IMR-90 (cell line): ENCODE measurements at regions not wholly inside any gene's neighbourhood (a gene's known extent, or its start where the extent isn't known, plus 50 kb on each side); places are given as distances from the start of the nearest gene placed in this dataset.

ENCODE experiments used
- ATAC-seq: fragments of 200-7000 bp; cut with Tn5 transposase; 2 replicates; pipeline ENCODE4 v1.9.1; 2020; ENCODE audit warnings: low read depth, mild to moderate bottlenecking, moderate library complexity
- BruUV-seq: library from RNA; stranded (reverse); fragments of 400-500 nt; replicated peaks from 2 replicates; lab custom pipeline; 2021; lab: Mats Ljungman, UMichigan
- CTCF ChIA-PET: fragments of 300-600 bp; formaldehyde crosslinking; extraction: SDS; loops from one replicate; lab custom pipeline; 2021; ENCODE audit warnings: antibody characterized with exemption; lab: Yijun Ruan, JAX
- POLR2A ChIA-PET: fragments of 300-600 bp; sonication (Branson Sonifier 250); formaldehyde crosslinking; loops from one replicate; lab custom pipeline; 2022; ENCODE audit warnings: antibody characterized with exemption; ENCODE audit not compliant: unreplicated experiment; lab: Charles Lee
- DNase-seq: peaks from one replicate; pipeline ENCODE4 v3.0.0; 2013
- H2AFZ ChIP-seq: replicated peaks from 2 replicates; pipeline ENCODE3; 2013; ENCODE audit warnings: low read length, mild to moderate bottlenecking; ENCODE audit not compliant: poor library complexity
- H2AK5ac ChIP-seq: 2 replicates; pipeline ENCODE4 v1.6.1; 2013; ENCODE audit warnings: low read depth, low read length, inconsistent platforms
- H2AK9ac ChIP-seq: replicated peaks from 2 replicates; pipeline ENCODE3; 2013; ENCODE audit warnings: mild to moderate bottlenecking, low read depth, low read length, moderate library complexity; ENCODE audit not compliant: poor library complexity
- H2BK120ac ChIP-seq: 2 replicates; pipeline ENCODE4 v1.6.1; 2013; ENCODE audit warnings: low read depth, low read length, inconsistent platforms
- H2BK15ac ChIP-seq: 3 replicates; pipeline ENCODE4 v1.6.1; 2013; ENCODE audit warnings: low read depth, low read length, inconsistent platforms
- H2BK20ac ChIP-seq: 2 replicates; pipeline ENCODE4 v1.6.1; 2013; ENCODE audit warnings: low read depth, mild to moderate bottlenecking, inconsistent platforms, low read length, moderate library complexity
- H2BK5ac ChIP-seq: 2 replicates; pipeline ENCODE4 v1.6.1; 2013; ENCODE audit warnings: mild to moderate bottlenecking, low read depth, low read length, inconsistent platforms; ENCODE audit not compliant: poor library complexity, severe bottlenecking
- H3K14ac ChIP-seq: replicated peaks from 2 replicates; pipeline ENCODE4 v1.6.1; 2013; ENCODE audit warnings: low read depth, low read length, inconsistent platforms
- H3K18ac ChIP-seq: 2 replicates; pipeline ENCODE4 v1.6.1; 2013; ENCODE audit warnings: low read depth, low read length, control low read depth
- H3K23ac ChIP-seq: 2 replicates; pipeline ENCODE4 v1.6.1; 2013; ENCODE audit warnings: low read depth, low read length, inconsistent platforms
- H3K27ac ChIP-seq: 2 replicates; pipeline ENCODE4 v1.5.1; 2013; ENCODE audit warnings: mild to moderate bottlenecking, control low read depth, low read length; ENCODE audit not compliant: insufficient read depth
- H3K27me3 ChIP-seq: 2 replicates; pipeline ENCODE4 v1.6.1; 2013; ENCODE audit warnings: low read length; ENCODE audit not compliant: control insufficient read depth, insufficient read depth
- H3K36me3 ChIP-seq: 2 replicates; pipeline ENCODE4 v1.6.1; 2013; ENCODE audit warnings: low read length, mixed read lengths; ENCODE audit not compliant: control insufficient read depth, insufficient read depth
- H3K4ac ChIP-seq: 2 replicates; pipeline ENCODE4 v1.6.1; 2013; ENCODE audit warnings: low read depth, low read length, inconsistent platforms
- H3K4me1 ChIP-seq: 2 replicates; pipeline ENCODE4 v1.6.1; 2013; ENCODE audit warnings: low read length, mixed read lengths; ENCODE audit not compliant: control insufficient read depth, insufficient read depth
- H3K4me2 ChIP-seq: 2 replicates; pipeline ENCODE4 v1.6.1; 2013; ENCODE audit warnings: low read depth, mild to moderate bottlenecking, control low read depth, low read length, moderate library complexity
- H3K4me3 ChIP-seq: 2 replicates; pipeline ENCODE4 v1.5.1; 2013; ENCODE audit warnings: low read depth, mild to moderate bottlenecking, control low read depth, low read length, moderate library complexity; ENCODE audit not compliant: insufficient read depth
- H3K56ac ChIP-seq: 2 replicates; pipeline ENCODE4 v1.6.1; 2013; ENCODE audit warnings: low read length, inconsistent platforms; ENCODE audit not compliant: insufficient read depth; ENCODE audit errors: extremely low read depth
- H3K79me1 ChIP-seq, 2 experiments: 2 replicates each; pipeline ENCODE4 v1.6.1; 2013; ENCODE audit warnings: low read length in 2 of 2, inconsistent platforms in 1 of 2, low read depth in 1 of 2
- H3K9ac ChIP-seq: 2 replicates; pipeline ENCODE4 v1.6.1; 2013; ENCODE audit warnings: low read depth, low read length, control low read depth
- H3K9me1 ChIP-seq: 2 replicates; pipeline ENCODE4 v1.6.1; 2013; ENCODE audit warnings: low read length, inconsistent platforms; ENCODE audit not compliant: insufficient read depth
- H3K9me3 ChIP-seq: 2 replicates; pipeline ENCODE4 v1.6.1; 2013; ENCODE audit warnings: low read length; ENCODE audit not compliant: control insufficient read depth, insufficient read depth
- H4K20me1 ChIP-seq: 2 replicates; pipeline ENCODE4 v1.6.1; 2013; ENCODE audit warnings: low read length, inconsistent platforms; ENCODE audit not compliant: insufficient read depth
- H4K5ac ChIP-seq: 2 replicates; pipeline ENCODE4 v1.6.1; 2013; ENCODE audit warnings: mild to moderate bottlenecking, low read depth, low read length, control low read depth
- H4K8ac ChIP-seq, 2 experiments: 2 replicates each; pipeline ENCODE4 v1.6.1; 2013; ENCODE audit warnings: low read depth in 2 of 2, low read length in 2 of 2, control low read depth in 1 of 2, inconsistent platforms in 1 of 2
- H4K91ac ChIP-seq: 2 replicates; pipeline ENCODE4 v1.6.1; 2013; ENCODE audit warnings: low read depth, low read length, inconsistent platforms; ENCODE audit not compliant: insufficient read depth
- BHLHE40 ChIP-seq: fragments of 150-350 bp; IDR thresholded peaks from 2 replicates; pipeline ENCODE4 v1.6.1; 2016; ENCODE audit warnings: mild to moderate bottlenecking, low read depth, low read length
- CEBPB ChIP-seq: IDR thresholded peaks from 2 replicates; pipeline ENCODE4 v1.6.1; 2012; ENCODE audit warnings: low read depth, low read length, improper control_type of control experiment
- CHD1 ChIP-seq: IDR thresholded peaks from 2 replicates; pipeline ENCODE4 v1.6.1; 2012; ENCODE audit warnings: low read depth, low read length, improper control_type of control experiment
- FOS ChIP-seq: fragments of 150-350 bp; IDR thresholded peaks from 2 replicates; pipeline ENCODE4 v1.6.1; 2016; ENCODE audit warnings: low read depth, low read length
- MAFK ChIP-seq: IDR thresholded peaks from 2 replicates; pipeline ENCODE4 v1.6.1; 2012; ENCODE audit warnings: low read depth, low read length, improper control_type of control experiment
- MAZ ChIP-seq: IDR thresholded peaks from 2 replicates; pipeline ENCODE4 v1.6.1; 2012; ENCODE audit warnings: low read depth, mild to moderate bottlenecking, low read length, improper control_type of control experiment, moderate library complexity, borderline replicate concordance
- MXI1 ChIP-seq: IDR thresholded peaks from 2 replicates; pipeline ENCODE4 v1.6.1; 2012; ENCODE audit warnings: low read depth, mild to moderate bottlenecking, low read length, moderate library complexity, borderline replicate concordance
- NFE2L2 ChIP-seq: fragments of 150-350 bp; IDR thresholded peaks from 2 replicates; pipeline ENCODE4 v1.6.1; 2016; ENCODE audit warnings: low read depth, mild to moderate bottlenecking, low read length
- POLR2A ChIP-seq: IDR thresholded peaks from 2 replicates; pipeline ENCODE4 v1.6.1; 2012; ENCODE audit warnings: mild to moderate bottlenecking, low read depth, low read length
- RAD21 ChIP-seq: IDR thresholded peaks from 2 replicates; pipeline ENCODE4 v1.6.1; 2012; ENCODE audit warnings: low read length, improper control_type of control experiment
- RCOR1 ChIP-seq: IDR thresholded peaks from 2 replicates; pipeline ENCODE4 v1.6.1; 2012; ENCODE audit warnings: mild to moderate bottlenecking, low read length, improper control_type of control experiment; ENCODE audit not compliant: insufficient replicate concordance
- RFX5 ChIP-seq: IDR thresholded peaks from 2 replicates; pipeline ENCODE4 v1.8.0; 2012; ENCODE audit warnings: low read depth, mild to moderate bottlenecking, low read length, moderate library complexity
- WGBS, 2 experiments: methylation state at CpG; one replicate each; pipeline versions ENCODE4 v1.1.5 to v1.1.7; 2013; ENCODE audit warnings: missing lambda C conversion rate in 2 of 2; ENCODE audit not compliant: insufficient read length in 1 of 2; ENCODE audit errors: extremely low coverage in 2 of 2; 5-methylcytosine and 5-hydroxymethylcytosine counted together
- dilution Hi-C: fragments of 300-500 bp; cut with HindIII; formaldehyde crosslinking; loops from one replicate; pipeline ENCODE4 v1.14.3; 2018; ENCODE audit warnings: low sequenced_read_pairs; ENCODE audit not compliant: unreplicated experiment
- in situ Hi-C: fragments of 300-500 bp; cut with MboI; formaldehyde crosslinking; loops from 3 replicates; pipeline ENCODE4 v1.14.3; 2019; ENCODE audit warnings: low sequenced_read_pairs, inconsistent platforms, mixed read lengths
- intact Hi-C: fragments of 100-400 bp; cut with micrococcal nuclease; formaldehyde crosslinking; loops from 2 replicates; pipeline ENCODE4 v1.10.0; 2022
- TF ChIP-seq, protein P1 (sequence below): fragments of 150-350 bp; IDR thresholded peaks from 2 replicates; pipeline ENCODE4 v1.6.1; 2016; ENCODE audit warnings: low read depth, mild to moderate bottlenecking, low read length, moderate library complexity, borderline replicate concordance
- TF ChIP-seq, protein P2 (sequence below): fragments of 150-350 bp; IDR thresholded peaks from 2 replicates; pipeline ENCODE4 v1.6.1; 2017; ENCODE audit warnings: mild to moderate bottlenecking, antibody characterized with exemption, low read length, low read depth
- TF ChIP-seq, protein P3 (sequence below): conservative IDR thresholded peaks from 2 replicates; pipeline ENCODE4 v1.5.1; 2012; ENCODE audit warnings: mild to moderate bottlenecking, low read depth, low read length, improper control_type of control experiment

DNA sequence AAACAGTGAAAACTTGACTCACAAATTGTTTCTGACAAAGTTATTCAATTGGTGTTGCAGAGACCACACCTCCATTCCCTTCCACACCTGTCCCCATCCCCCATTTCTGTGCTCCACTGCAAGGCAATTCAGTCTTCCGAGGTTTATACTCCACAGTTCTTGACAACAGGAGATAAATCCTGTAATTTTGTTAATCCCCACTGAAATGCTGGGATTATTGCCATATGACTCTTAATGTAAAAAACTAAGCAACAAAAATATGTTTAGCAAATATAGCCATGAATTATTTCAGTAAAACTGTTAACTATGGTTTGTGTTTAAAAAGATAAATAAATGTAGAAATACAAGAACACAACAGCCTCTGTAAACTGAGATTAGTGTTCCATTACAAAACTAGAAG is 170.1 kb upstream of the SEMA3D start:
- no peak for ATAC-seq
- no TSS peak for BruUV-seq
- Histone ChIP-seq H4K20me1 (no peaks in the 10 kb centered on the region), H3K27me3 (no peaks in the 10 kb centered on the region), H3K79me1 (no peaks in the 10 kb centered on the region), H2BK120ac (no peak overlapping the region), H2BK5ac (no peak overlapping the region), H2AK9ac (no peak overlapping the region), H2BK15ac (no peak overlapping the region), H3K56ac (no peak overlapping the region), H3K9me1 (no peaks in the 10 kb centered on the region), H3K4ac (no peak overlapping the region), H3K9me3 (no peaks in the 10 kb centered on the region), H3K14ac (no peak overlapping the region), H4K91ac (no peak overlapping the region), H2BK20ac (no peak overlapping the region), H4K8ac (no peak overlapping the region), H3K27ac (no peak overlapping the region), H3K18ac (no peak overlapping the region), H3K36me3 (no peaks in the 10 kb centered on the region), H2AK5ac (no peak overlapping the region), H4K5ac (no peak overlapping the region), H3K23ac (no peak overlapping the region), H3K4me1 (no peaks in the 10 kb centered on the region), H3K9ac (no peak overlapping the region), H2AFZ (no peak overlapping the region), H3K4me2 (no peak overlapping the region), H3K4me3 (no peak overlapping the region)
- WGBS, 2 experiments, result no CpG with 5 or more reads among the region's 1 CpG
- POLR2A ChIA-PET, result no interaction called here
- CTCF ChIA-PET, result no interaction called here
- no peak for DNase-seq
- TF ChIP-seq BHLHE40 (no peak), POLR2A (no peak), RCOR1 (no peak), CEBPB (no peak), MXI1 (no peak), NFE2L2 (no peak), FOS (no peak), MAFK (no peak), MAZ (no peak), RAD21 (no peak), CHD1 (no peak), RFX5 (no peak)
- TF ChIP-seq, protein P1, sequence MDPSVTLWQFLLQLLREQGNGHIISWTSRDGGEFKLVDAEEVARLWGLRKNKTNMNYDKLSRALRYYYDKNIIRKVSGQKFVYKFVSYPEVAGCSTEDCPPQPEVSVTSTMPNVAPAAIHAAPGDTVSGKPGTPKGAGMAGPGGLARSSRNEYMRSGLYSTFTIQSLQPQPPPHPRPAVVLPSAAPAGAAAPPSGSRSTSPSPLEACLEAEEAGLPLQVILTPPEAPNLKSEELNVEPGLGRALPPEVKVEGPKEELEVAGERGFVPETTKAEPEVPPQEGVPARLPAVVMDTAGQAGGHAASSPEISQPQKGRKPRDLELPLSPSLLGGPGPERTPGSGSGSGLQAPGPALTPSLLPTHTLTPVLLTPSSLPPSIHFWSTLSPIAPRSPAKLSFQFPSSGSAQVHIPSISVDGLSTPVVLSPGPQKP, result no peak
- TF ChIP-seq, protein P2, sequence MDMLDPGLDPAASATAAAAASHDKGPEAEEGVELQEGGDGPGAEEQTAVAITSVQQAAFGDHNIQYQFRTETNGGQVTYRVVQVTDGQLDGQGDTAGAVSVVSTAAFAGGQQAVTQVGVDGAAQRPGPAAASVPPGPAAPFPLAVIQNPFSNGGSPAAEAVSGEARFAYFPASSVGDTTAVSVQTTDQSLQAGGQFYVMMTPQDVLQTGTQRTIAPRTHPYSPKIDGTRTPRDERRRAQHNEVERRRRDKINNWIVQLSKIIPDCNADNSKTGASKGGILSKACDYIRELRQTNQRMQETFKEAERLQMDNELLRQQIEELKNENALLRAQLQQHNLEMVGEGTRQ, result no peak
- TF ChIP-seq, protein P3, sequence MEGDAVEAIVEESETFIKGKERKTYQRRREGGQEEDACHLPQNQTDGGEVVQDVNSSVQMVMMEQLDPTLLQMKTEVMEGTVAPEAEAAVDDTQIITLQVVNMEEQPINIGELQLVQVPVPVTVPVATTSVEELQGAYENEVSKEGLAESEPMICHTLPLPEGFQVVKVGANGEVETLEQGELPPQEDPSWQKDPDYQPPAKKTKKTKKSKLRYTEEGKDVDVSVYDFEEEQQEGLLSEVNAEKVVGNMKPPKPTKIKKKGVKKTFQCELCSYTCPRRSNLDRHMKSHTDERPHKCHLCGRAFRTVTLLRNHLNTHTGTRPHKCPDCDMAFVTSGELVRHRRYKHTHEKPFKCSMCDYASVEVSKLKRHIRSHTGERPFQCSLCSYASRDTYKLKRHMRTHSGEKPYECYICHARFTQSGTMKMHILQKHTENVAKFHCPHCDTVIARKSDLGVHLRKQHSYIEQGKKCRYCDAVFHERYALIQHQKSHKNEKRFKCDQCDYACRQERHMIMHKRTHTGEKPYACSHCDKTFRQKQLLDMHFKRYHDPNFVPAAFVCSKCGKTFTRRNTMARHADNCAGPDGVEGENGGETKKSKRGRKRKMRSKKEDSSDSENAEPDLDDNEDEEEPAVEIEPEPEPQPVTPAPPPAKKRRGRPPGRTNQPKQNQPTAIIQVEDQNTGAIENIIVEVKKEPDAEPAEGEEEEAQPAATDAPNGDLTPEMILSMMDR, result no peak
- dilution Hi-C loops (no loop called here), in situ Hi-C loops (no loop called here), intact Hi-C loops (no loop called here)
